ENCODE measurements at regions not wholly inside any gene's neighbourhood (a gene's known extent, or its start where the extent isn't known, plus 50 kb on each side); places are given as distances from the start of the nearest gene placed in this dataset.

DNA sequence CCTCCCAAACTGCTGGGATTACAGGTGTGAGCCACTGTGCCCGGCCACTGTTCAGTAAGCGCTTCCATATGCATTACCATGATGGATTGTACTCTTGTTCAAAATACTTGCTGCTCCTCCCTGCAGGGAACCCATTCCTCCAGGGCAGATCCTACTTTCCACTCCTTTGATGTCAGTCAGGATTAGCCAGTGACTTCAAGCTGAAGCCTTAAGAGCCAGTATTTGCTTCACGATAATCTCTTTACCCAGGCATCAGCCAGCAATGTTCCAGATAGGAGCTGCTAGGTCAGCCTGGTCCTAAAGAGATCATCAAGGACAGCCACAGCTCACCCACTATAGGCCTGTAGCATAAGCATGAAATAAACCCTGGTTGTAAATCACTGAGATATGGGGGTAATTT lies 96.5 kb upstream of the UBE2E2 start:
- H3K4me3 ChIP-seq (ENCODE audit: low read depth, low read length) = no peak overlapping the region
- TF ChIP-seq, protein P1, sequence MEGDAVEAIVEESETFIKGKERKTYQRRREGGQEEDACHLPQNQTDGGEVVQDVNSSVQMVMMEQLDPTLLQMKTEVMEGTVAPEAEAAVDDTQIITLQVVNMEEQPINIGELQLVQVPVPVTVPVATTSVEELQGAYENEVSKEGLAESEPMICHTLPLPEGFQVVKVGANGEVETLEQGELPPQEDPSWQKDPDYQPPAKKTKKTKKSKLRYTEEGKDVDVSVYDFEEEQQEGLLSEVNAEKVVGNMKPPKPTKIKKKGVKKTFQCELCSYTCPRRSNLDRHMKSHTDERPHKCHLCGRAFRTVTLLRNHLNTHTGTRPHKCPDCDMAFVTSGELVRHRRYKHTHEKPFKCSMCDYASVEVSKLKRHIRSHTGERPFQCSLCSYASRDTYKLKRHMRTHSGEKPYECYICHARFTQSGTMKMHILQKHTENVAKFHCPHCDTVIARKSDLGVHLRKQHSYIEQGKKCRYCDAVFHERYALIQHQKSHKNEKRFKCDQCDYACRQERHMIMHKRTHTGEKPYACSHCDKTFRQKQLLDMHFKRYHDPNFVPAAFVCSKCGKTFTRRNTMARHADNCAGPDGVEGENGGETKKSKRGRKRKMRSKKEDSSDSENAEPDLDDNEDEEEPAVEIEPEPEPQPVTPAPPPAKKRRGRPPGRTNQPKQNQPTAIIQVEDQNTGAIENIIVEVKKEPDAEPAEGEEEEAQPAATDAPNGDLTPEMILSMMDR (IDR thresholded peaks at IDR 0.05; ENCODE audit: insufficient read depth, low read depth, low read length, missing control alignments) = no peak
- DNase-seq (ENCODE audit: low read depth) = no peak

DNA sequence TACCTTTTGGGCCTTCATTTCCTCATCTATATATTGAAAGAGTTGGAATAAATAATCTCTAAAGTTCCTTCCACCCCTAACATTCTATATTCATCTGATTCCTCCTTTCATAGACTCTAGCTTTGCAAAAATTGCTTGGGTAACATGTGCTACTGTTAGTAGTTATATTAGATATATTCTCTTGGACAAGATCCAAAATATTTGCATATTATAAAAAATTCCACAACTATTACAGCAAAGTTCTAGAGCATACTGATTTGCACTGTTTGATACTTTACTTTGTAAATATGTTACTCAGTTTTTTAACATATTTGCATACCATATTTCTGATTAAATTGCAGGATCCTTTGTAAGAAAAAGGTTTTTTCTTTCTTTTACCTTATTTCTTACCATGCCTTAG lies 95.9 kb upstream of the UBE2E2 start:
- H3K4me3 ChIP-seq (ENCODE audit: low read depth, low read length) = no peak overlapping the region
- DNase-seq (ENCODE audit: low read depth) = no peak
- TF ChIP-seq, protein P1 (IDR thresholded peaks at IDR 0.05; ENCODE audit: insufficient read depth, low read depth, low read length, missing control alignments) = no peak

DNA sequence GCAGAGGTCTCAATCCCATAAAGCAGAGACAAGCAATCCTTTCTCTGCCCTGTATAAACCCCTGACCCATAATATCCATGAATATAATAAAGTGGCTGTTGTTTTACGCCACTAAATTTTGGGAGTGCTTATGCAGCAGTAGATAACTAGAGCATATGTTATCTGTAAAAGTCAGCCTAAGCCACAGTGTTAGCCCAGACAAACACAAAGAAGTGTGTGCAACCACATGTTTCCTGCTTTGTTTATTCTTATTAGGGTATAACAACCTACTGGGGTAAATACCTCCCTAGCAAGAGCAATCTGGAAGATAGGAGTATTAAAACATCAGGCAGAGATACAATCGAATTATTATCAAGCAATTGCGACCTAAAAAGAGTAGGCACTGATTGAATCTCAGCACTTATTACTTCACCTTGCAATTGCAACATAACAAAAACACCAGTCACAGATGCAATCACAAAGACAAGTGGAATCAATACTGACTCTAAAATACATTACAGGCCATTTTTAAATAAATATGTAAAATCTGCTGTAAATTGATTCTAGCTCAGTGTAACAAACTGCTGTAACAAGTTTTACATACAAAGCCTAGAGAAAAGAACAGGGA lies 94.6 kb upstream of the UBE2E2 start:
- H3K4me3 ChIP-seq (ENCODE audit: low read depth, low read length) = no peak overlapping the region
- no peak for DNase-seq (ENCODE audit: low read depth)
- TF ChIP-seq, protein P1 (IDR thresholded peaks at IDR 0.05; ENCODE audit: insufficient read depth, low read depth, low read length, missing control alignments) = no peak

DNA sequence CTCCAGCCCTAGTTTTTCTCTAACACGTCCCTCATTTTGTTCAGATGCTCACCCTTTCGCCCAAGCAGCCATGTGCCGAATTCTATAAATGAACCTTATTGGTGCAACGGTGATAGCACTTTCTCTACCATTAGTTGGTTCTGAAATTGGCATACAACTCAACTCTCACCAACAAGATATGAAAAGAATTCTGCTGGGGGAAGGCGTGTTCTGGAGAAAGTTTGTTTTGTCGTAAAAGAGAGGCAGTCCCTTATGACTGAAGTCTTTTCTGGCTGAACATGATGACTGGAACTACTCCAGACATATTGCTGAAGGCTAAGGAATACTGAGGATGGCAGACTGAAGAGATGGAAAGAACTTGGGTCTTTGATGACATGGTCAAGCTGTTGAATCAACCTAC lies 91.8 kb upstream of the UBE2E2 start:
- TF ChIP-seq, protein P1 (IDR thresholded peaks at IDR 0.05; ENCODE audit: insufficient read depth, low read depth, low read length, missing control alignments) = no peak
- DNase-seq (ENCODE audit: low read depth) = no peak
- H3K4me3 ChIP-seq (ENCODE audit: low read depth, low read length) = no peak overlapping the region

DNA sequence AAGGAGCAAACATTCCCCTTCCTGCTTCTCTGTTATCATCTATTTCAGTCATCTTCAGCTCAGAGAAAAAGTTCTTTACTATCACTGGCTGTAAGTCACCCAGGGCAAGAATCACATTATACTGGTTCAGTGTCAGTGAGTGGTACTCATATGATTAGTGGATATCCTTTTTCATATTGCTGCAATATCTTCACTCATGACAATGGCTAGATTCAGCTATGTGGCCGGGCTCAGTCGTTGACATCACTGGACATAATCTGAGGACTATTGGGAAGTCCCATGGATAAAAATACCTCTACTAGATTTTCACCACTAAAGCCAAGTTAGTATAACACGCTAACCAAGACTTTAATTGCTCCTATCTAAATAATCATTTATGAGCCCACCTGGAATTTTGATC lies 91.3 kb upstream of the UBE2E2 start:
- TF ChIP-seq, protein P1 (IDR thresholded peaks at IDR 0.05; ENCODE audit: insufficient read depth, low read depth, low read length, missing control alignments) = no peak
- H3K4me3 ChIP-seq (ENCODE audit: low read depth, low read length) = no peak overlapping the region
- DNase-seq (ENCODE audit: low read depth) = no peak

DNA sequence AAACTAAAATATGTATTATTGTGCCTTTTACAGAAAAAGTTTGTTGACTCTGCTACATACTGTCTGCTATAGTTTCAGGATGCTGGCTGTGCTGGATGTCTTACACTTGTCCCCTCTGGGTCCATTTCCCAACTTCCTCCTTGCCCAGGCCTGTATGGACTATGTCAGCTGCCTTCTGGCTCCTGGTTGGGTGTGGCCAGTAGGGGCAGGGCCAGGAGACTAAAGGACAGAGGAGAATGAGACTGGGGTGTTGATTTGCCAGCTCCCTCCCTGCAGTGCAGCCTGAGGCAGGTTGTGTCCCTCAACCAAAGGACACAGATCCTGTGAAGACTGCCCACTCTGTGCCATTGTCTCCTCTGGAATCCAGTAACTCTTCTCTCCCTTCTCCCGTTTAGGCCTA lies 90.6 kb upstream of the UBE2E2 start:
- TF ChIP-seq, protein P1 (IDR thresholded peaks at IDR 0.05; ENCODE audit: insufficient read depth, low read depth, low read length, missing control alignments) = no peak
- no peak for DNase-seq (ENCODE audit: low read depth)
- no peak overlapping the region for H3K4me3 ChIP-seq (ENCODE audit: low read depth, low read length)
